Stimulated activated CD8-positive, alpha-beta memory T cell treated with anti-CD3 and anti-CD28 coated beads, Interleukin-4, amount 100 ng/mL, for 24 hours (primary cell): ENCODE measurements at regions not wholly inside any gene's neighbourhood (a gene's known extent, or its start where the extent isn't known, plus 50 kb on each side); places are given as distances from the start of the nearest gene placed in this dataset.

Source experiments
- DNase-seq: peaks from one replicate; pipeline ENCODE4 v3.0.0-alpha.2; 2020; ENCODE audit warnings: low read depth

DNA sequence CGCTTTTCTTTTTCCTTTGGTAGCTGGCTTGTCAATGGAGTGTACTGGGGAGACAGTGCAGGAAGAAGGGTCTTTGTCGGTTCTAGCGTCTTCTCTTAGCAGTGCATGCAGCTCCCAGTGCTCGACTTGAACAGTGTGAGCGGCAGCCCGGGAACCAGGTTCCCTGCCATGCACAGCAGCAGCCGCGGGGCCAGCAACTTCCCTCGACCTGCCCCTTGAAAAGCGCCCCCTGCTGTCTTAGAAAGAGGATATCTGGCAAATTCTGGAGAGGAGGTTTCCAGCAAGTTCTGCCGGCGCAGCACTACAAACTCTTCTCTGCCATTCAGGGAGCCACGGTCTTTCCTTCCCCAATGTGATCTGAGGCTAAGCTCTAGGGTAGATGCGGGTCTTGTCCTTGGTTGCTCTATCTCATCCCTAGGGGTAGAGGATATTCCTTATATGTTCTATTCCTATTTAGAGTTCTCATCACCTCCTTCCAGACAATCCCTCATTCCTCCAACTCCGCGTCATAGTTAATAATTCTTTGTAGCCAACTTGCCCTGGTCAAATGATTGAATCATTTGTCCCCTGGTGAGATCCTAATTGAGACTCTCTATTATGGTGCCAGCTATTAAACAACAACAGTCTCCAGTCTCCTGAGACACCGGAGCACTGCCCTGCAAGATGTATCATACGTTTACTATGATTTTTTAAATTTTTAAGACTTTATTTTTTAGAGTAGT, 451.3 kb downstream of the PMP22 start:
- DNase-seq, result no peak

DNA sequence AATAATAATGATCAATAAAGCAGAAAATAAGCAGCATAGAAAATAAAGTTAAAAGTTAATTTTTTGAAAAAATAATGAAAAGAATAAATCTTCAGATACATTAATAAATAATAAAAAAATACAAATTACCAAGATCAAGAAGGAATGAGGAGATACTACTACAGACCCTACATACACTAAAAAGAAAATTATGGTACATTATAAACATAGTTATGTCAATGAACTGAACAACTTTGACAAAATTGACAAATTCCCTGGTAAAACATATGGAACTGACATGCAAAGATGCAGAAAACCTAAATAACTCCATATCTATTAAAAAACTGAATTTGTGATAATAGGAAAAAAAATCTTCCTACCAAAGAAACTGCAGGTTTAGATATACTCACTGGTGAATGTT, 456.7 kb downstream of the PMP22 start:
- no peak for DNase-seq

DNA sequence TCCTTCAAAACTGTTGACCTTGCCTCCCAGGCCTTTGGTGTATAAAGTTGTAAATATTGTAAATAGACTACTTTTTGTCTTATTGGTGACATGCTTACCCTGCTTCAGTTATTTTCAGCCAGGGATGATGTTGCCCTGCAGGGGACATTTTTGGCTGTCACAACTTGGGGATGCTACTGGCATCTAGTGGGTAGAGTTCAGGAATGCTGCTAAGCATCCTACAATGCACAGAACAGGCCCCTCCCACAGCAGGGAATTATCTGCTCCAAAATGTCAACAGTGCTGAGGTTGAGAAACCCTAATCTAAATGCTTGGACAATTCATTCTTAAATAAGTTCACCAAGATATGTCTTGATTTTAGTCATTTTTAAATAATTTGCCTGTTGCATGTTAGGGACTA, 459.8 kb downstream of the PMP22 start:
- DNase-seq, result no peak

DNA sequence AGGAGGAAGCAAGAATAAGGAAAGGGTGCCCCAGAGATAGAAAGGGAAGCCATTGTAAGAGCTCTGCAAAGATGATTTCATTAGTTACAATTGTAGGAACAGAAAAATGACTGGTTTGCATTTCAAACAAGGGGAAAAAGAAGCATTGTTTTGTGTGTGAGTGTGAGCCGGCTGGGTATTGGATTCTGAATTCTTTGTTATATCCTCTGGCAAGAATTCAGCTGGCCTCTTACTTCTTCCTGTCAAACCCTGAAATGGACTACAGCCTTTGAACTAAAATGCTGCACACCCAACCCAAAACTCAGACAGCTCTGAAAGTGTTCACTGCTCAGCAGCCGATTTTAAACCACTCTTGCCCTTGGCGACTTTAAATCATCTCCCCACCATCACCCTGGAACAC, 461.3 kb downstream of the PMP22 start:
- no peak for DNase-seq

DNA sequence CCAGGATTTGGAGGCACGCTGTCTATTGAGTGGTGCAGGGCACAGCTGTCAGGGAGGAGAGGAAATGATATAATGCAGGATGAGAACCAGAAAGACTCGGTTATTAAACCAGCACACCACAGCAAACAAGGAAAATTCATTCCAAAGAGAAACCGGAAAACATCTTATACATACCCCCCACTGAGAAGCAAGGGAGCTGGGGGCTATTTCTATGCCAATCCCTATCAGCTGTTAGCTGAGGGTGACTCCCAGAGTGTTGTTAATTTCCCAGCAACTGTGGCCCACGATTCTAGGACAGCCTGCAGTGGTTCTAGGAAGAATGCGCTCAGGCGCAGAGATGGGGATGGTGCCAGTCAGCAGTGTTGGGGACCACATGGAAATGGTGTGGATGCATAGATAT, 467.3 kb downstream of the PMP22 start:
- DNase-seq, result no peak

DNA sequence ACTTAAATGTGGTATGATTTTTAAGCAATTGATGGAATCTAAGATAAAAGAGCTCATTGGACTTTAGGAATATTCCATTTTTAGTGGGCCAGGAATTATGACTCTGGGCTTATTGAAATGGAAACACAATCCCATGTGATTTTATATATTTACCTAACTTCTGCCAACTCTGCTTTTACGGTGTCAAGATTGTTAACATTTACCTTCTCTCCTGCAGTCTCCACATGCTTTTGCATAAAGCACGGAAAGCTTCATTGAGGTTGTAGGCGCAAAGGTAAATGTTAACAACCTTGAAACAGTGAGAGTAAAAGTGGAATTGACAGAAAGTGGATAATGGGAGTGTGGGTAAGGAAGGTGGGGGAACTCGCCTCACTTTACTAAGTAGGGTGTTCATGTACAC, 468.1 kb downstream of the PMP22 start:
- DNase-seq, result no peak

DNA sequence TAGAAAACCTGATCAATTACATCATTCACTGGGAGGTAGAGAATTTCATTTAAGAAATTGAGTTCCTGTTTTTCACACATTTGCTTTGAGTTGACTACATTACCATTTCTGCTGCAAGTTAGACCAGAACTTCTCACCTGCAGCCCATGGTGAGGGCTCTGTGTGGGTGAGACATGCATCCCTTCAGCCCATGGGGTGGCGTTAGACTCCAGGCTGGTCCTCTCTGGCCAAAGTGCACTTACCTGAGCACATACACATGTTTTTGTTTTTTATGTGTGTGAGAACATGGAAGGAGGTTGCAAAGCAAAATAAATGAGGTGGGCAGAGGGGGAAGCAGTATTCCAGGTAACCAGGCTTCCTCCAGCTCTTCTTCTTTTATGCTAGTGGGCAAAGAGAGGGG, 470.2 kb downstream of the PMP22 start:
- no peak for DNase-seq

DNA sequence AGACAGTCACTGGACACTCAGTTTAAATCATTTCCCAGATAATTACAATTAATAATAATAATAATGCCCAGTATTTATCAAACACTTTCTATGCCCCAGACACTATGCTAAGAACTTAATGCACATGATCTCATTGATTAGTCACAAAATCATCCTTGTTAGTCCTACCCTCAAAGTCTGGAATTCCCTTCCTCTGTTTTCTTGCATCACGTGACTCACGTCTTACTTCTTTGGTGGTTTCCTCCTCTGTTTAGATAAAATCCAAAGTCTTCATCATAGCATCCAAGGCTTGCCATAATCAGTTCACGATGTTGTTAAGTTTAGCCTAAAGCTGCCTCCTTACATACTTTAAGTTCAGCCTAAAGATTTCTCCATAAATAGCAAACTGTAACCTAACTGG, 471.9 kb downstream of the PMP22 start:
- no peak for DNase-seq

DNA sequence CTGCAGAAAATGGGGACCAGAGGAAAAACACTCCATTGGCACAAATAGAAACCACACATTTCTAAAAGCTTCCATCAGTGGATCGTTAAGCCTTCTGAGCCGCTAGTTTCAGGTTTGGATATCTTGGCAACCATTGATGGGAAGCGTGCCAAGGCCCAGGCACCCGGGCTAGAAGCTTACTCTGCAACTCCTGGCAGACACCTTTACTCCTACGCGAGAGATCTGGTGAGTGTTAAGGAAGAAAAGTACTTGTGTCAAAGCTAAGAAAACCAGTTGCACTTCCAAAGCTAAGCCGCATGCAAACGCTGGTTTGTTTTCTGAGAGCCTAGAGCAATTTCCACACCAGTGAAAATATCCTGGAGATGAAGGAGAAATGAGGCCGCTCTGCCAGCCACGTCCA, 472.4 kb downstream of the PMP22 start:
- DNase-seq, result no peak

DNA sequence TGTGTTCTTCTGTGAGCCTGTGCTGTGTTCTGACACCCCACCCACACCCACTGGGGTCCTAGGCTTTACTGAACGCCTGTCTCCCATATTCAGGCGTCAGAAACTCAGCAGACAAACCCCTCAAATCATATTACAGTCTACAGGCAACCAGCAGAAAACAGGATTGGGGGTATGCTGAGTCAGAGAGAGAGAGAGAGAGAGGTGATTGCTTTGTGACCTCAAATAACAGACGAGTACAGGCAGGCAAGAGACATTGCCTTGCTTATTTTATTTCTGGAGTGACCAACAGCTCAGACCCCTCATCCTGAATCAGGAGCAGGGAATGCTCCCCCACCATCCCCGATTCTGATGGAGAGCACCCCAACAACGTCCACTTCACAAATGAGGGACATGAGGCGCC, 473.9 kb downstream of the PMP22 start:
- DNase-seq, result no peak

DNA sequence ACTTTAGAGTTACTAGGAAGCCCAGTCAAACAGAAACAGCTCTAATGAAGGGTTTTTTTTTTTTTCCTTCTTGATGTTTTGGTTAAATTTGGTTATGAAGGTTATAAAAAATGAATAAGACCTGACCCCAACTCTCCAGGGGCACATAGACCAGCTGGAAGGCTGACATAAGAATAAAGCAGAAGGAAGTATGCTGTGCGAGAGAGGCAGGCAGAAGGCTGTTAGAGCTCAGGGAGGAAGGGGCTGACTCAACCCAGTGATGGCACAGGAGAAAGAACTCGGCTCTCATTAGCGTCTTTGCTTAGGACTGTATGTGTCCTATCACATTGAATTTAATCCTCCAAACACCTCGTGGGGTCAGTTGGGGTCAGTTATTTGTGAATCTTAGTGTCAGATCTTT, 474.6 kb downstream of the PMP22 start:
- DNase-seq, result no peak

DNA sequence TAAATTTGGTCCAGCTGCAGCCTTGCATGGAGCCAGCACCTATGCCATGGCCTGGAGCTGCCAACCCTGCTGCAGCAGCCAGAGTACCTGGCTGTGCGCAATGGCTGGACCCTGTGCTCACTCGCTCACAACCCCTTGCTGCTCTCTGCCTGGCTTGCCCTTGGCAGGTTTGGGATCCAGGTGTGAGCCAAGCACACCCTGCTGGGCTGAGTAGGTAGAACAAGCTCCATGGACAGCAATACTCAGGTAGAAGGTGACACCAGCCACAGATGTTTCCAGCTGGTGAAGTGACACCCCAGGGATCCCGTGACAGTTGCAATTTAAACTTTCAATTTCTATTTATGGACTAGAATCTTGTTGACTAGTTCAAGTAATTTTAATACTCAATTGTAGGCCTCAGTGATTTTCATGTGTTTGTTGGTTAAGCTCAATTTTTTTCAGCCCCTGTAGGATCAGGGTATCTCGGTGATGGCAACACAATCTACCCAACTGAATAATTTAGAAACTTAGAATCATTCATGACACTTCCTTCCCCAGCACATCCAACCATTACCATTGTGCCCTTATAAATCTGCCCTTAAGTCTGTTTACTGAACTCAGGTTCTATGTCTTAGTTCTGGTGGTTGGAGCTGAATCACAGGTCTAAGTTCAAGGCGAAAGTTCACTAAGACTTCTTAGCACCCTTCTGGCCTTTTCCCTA, 480.0 kb downstream of the PMP22 start:
- no peak for DNase-seq

DNA sequence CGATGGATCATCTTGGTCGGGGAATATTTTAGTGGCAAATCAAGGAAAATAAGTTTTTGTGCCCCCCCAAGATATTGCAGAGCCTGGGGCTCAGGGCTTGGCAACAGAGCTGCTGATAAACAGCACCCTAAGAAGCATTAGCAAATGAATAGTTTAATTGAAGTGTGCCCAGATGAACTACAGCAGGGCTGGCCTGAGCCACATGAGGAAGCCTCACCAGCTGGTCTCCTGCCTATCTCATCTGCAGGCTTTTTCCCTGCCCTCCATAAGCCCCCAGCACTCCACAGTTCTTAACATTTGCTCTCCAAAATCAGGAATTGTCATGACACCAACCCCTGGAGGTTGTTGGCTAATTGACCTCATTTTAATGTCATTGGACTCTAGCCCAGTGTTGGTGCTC, 480.2 kb downstream of the HS3ST3B1 start:
- DNase-seq, result no peak

DNA sequence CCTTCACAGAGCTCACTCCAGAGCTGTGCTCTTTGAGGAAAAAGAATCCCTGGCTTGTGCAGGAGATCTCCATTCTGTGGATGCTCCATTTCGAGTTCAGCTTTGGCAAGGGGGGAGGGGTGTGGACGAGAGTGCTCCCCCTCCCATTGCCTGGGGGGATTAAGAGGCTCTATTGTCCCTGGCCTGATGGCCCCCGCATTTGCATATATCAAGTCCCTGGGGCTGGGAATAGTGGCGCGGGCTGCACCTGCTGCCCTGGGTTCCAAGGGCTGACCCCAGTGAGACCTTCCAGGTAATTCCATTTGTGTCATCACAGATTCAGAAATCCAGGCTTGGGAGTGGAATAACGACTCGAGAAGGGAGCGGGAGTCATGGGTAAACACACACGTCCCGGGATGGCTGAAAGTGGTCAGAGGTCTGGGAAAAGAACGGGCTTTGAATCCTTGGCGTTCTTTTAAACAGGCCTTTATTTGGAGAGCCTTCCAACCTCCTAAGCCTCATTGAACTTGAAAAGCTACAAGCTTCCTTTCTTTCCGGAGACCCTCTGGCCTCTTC, 479.3 kb downstream of the HS3ST3B1 start:
- no peak for DNase-seq

DNA sequence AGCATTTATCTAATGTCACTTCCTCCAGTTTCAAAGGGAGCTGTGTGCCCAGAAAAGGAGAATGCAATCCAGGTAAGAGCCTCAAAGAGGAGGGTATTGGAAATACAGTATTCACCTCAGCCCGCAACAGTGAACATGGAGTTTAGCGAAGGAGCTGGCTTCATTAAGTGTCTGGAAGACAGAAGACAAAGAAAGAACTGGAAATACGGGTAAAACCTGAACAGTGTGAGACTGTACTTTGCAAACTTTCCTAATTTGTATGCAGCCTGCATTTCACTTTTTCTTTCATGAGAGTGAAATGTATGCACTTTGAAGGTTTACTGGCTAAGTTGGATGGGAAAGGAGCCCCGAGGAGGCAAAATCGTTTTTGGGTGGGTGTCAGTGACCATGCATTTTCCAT, 478.4 kb downstream of the HS3ST3B1 start:
- no peak for DNase-seq

DNA sequence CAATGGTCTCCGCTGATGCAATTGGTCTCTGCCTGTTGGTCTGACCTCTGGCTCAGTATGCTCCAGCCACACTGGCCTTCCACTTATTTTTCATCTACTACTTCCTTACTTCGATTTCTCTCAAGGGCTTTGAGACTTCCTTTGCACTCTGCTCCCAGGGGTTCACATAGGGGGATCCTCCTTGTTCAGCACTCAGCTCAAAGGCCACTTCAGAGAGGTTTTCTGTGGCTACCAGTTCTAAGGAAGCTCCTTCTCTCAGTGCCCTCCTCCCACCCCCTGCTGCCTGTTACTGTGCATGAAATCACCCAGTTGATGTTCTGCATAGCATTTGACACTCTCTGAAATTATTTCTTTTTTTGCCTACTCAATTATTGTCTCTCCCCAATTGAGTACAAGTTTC, 476.4 kb downstream of the HS3ST3B1 start:
- no peak for DNase-seq

DNA sequence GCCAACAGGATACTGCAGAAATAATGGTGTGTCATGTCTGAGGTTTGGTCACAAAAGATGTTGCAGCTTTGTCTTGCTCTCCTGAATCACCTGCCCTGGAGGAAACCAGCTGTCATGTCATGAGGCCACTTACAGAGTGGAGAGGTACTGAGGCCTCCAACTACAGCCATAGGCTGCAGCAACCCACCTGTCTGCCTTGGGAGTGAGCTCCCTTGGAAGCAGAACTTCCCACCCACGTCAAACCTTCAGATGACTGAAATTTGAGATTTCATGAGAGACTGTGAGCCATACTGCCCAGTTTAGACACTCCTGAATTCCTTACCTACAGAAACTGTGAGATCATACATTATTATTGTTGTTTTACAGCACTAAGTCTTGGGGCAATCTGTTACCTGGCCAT, 475.9 kb downstream of the HS3ST3B1 start:
- no peak for DNase-seq

DNA sequence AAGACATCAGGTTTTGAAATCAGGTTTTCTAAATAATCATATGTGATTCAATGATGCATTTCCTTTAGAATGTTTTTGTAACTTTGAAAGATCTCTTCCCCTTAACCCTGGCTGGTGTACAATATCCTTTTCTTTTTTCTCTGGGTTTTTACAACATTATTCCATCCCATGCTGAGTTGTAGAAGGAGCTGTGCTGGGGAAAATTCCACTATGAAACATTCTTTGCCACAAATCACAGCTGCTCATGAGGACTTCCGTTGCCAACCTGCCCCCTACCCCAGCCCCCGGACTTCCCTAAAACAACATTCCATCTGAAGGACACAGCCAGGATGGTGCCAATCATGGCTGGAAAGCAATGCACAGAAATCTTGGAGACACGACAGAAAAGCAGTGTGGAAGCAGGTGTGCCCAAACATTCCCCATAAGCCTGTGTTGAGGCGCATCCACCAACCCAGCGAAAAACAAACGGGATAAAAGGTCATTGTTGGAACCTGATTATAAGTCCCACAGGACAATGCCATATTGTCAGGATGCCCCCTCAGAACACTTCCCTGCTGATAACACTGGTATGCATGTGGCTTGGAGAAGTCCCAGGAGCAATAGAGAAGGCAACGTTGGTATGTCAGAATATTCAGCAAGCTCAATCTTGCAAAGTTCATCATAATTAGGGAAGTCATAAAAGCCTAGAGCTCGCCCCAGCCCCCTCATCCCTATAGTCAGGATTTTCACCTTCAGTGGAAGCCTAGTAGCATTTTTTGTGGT, 475.0 kb downstream of the HS3ST3B1 start:
- no peak for DNase-seq

DNA sequence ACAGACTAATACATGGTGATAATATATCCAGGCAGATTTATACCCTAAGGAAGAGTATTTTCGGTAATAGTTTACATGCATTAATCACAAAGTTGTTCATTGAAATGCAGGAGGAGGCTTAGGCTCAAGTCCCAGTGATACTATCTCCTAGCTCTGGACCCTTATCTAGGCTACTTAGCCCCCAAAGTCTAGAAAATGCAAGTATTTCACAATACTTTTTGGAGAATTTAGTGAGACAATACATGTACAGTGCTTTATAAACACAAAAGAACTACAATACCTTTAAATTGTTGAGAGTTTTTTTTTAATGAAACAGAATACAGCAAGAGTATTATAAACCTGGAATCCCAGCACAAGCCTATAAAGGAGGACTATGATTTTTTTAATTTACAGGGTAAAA, 473.9 kb downstream of the HS3ST3B1 start:
- no peak for DNase-seq

DNA sequence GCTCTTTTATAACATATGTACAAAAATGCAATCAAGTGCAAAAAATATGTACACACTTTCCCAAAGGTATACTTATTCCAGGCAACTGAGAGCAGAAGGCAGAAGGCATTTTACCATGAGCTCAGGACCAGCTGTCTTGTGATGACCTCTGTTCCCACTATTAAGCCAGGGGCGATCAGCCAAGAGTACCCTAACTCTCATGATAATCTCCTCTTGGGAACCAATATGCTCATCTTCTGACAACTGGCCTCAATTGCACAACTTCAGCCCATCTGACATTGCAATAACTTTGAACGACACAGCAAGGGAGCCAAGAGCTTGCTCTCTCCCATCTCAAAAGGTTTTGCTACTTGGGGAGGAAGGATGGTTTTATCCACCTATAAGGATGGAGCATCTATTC, 471.9 kb downstream of the HS3ST3B1 start:
- no peak for DNase-seq

DNA sequence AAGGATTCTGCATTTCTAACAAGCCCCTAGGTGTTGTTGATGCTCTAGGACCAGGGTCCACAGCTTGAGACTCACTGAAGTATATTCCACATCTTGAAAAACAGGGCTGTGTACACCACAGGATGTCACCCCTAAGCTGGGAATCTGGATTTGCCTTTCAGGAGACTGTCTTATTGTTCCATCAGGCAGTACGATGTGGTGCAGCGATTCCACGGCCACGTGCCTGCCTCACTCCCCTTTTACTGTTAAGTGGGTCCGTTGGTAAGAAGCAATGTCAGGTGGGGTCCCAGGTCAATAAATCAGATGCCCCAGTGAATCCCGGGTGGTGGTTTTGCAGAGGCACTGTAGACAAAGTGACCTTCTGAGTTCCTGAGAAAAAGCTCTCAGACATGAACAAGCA, 470.7 kb downstream of the HS3ST3B1 start:
- DNase-seq, result no peak

DNA sequence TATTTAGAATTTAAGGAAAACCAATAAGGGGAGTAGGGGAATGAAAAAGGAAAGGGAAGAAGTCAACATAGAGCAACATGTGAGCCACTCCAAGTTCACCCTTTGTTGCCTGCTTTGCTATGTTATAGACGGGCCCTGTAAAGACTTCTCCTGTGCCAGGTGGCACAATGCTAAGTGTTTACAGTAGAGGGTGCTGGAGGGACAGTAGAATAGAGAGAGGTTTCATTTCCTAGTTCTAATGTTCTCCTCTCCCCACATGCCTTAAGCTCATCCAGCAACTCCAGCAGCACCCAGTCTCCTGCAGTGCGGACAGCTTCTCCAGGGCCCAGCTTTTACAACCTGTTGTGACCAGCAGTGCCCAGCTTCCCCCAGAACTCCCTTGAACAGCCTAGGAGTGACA, 468.0 kb downstream of the HS3ST3B1 start:
- DNase-seq, result no peak
